HG03060 (cell line): ENCODE measurements at regions not wholly inside any gene's neighbourhood (a gene's known extent, or its start where the extent isn't known, plus 50 kb on each side); places are given as distances from the start of the nearest gene placed in this dataset.
"Not testable (repeated sequence)": the region's sequence is repeated elsewhere in the genome, so short reads cannot be mapped to it uniquely, and the experiment has no call there.

Experiments used
- ATAC-seq: cut with Tn5 transposase; IDR thresholded peaks from one replicate; pipeline ENCODE4 v1.9.1; 2021; ENCODE audit warnings: low read depth, moderate number of reproducible peaks; ENCODE audit not compliant: unreplicated experiment

DNA sequence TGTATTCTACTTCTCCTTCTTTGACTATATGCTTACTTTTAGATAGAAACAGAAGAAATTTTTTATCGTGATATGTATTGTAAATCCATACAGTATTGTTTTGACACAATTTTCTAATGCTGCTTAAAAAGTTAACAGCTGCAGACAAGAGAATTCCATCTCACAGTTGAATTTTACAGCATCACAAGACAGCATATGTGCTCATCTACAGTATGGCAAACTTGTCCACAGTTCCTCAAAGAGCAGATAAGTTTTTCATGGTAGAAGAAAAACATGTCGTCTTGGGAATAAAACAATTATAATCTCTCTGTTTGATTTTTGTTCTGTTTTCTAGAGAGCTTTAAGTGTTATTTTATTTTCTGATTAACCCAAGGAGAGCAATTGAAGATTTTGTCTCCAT, 438.5 kb upstream of the NUDT12 start:
- no peak for ATAC-seq

DNA sequence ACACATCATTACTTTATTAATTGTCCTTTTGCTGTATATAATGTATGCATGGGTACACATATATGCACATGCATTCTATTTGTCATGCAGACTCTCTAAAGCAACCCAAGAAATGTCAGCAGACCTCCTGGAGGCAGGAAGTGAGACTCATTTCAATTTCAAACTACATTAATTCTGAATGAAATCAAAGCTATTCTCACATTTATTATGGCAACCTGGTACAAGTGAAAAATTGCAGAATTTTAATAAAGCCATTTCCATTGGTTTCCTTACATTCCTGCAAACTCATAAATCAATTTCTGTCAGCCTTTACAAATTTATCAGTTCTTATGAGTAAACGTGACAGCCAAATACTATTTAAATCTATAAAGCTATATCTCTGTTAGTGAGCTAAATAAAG, 430.4 kb upstream of the NUDT12 start:
- ATAC-seq, result no peak

DNA sequence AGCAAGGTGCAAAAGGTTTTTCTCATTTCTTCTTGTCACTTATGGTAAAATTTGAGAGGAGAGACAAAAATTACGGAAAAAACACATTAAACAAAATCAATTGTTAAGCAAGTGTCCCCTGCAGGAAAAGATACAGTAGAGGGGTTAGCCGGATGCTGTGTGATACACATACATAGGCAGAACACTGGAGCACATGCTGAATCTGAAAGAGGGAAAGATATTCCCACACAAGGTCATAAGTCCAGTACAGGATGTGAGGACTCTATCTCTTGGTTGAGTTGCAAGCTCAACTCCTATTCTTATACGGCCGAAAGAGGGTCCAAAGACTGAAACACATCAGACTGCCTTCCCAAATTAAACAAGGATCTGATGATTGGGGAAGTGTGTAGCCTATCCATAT, 427.5 kb upstream of the NUDT12 start:
- ATAC-seq, result no peak

DNA sequence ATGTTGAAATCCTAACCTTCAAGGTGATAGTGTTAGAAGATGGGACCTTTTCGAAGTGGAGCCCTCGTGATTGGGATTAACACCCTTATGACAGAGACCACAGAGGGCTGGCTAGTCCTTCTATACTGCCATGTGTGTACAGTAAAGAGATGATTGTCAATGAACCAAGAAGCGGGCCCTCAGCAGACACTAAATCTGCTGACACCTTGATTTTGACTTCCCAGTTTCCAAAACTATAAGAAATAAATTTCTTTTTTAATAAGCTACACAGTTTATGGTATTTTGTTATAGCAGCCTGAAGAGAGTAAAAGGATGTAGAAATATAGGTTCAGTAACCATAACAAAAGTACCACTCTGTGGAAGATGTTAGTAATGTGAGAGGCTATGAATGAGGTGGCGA, 419.0 kb upstream of the NUDT12 start:
- no peak for ATAC-seq

DNA sequence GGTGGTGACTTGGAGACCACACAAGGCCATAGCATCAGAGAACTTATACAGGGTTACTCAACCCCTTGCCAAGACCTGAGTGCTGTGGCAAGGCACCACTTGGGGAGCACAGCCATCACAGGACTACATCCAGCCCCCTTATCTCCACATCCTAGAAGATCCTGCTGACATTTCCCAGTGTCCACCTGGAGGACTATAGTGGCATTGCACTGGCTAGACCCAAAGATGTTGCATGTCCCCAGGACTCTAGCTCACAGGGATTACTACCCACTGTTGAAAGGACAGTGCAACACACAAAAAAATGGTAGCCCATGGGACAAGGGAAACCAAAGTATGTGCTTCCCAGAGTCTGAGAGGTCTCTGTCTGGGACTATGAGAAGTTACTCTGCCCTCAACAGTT, 411.1 kb upstream of the NUDT12 start:
- ATAC-seq, result no peak

DNA sequence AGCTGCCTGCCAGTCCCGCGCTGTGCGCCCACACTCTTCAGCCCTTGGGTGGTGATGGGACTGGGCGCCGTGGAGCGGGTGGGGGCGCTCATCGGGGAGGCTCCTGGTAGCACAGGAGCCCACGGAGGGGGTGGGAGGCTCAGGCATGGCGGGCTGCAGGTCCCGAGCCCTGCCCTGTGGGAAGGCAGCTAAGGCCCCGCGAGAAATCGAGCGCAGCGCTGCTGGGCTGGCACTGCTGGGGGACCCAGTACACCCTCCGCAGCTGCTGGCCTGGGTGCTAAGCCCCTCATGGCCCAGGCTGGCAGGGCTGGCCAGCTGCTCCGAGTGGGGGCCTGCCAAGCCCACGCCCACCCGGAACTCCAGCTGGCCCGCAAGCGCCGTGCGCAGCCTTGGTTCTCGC, 403.7 kb upstream of the NUDT12 start:
- ATAC-seq, result not testable (repeated sequence)

DNA sequence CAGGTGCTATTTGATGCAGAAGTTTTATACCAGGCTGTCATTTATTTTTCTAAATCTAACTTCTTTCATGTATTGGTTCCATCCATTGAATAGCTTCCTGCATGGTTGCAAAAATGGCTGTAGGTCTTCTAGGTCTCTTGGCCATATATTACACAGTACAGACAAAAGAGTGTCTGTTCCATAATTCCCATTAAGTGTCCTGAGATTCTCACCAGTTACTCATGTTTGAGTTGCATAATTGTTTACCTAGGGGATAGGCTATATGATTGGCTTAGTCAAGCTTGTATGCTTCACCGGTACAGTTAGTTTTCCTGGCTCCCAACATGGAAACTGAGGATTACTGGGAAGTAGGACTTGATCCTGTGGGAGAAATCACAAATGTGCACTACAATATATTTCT, 399.4 kb upstream of the NUDT12 start:
- no peak for ATAC-seq

DNA sequence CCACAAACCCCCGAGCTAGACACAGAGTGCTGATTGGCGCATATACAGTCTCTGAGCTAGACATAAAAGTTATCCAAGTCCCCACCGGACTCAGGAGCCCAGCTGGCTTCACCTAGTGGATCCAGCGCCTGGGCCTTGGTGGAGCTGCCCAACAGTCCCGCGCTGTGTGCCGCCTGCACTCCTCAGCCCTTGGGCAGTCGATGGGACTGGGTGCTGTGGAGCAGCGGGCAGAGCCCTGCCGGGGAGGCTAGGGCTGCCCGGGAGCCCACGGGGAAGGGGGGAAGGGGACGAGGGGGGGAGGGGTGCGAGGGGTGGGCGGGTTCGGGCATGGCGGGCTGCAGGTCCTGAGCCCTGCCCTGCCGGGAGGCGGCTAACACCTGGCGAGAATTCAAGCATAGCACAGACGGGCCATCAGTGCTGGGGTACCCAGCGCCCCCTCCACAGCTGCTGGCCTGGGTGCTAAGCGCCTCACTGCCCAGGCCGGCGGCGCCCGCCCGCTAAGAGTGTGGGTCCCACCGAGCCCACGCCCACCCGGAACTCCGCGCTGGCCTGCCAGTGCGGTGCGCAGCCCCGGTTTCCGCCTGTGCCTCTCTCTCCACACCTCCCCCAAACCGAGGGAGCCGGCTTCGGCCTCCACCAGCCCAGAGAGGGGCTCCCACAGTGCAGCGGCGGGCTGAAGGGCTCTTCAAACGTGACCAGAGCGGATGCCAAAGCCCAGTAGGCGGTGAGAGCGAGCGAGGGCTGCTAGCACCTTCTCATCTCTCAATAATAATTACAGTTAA, 391.2 kb upstream of the NUDT12 start:
- no peak for ATAC-seq

DNA sequence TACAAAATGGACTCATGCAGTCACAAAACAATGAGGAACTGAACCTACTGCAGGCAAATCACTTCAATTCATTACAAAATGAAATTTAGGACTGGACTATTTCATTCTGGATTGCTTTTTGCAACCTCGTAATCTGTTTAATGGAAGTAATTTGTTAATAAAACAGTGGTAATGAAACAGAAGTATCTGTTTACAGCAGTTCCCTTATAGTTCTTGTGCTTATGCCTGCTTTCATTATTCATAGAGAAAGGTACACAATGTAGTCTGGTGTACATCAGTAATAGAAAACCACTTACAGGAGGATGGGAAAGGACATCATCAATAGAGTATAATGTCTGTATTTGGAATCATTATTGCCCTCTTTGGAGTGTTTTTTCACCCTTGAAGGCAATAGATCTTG, 389.2 kb upstream of the NUDT12 start:
- ATAC-seq, result no peak

DNA sequence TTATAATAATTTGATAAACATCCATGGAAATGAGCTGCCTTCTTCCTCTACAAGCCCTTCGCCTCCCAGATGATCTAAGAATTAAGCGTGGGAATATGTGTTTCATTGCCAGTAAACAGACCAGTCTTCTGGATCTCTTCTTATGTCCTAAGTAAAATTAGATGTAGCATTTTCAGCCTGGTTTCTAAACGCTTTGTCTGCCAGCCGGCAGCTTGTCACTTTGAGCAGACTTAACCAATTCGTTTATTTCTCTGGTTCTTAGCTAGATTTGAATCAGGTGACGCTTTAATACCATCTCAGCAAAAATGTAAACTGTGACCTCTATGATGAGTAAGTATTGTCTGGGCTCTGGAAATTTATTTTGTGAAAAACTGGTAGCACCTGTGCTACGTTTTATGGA, 380.6 kb upstream of the NUDT12 start:
- no peak for ATAC-seq

DNA sequence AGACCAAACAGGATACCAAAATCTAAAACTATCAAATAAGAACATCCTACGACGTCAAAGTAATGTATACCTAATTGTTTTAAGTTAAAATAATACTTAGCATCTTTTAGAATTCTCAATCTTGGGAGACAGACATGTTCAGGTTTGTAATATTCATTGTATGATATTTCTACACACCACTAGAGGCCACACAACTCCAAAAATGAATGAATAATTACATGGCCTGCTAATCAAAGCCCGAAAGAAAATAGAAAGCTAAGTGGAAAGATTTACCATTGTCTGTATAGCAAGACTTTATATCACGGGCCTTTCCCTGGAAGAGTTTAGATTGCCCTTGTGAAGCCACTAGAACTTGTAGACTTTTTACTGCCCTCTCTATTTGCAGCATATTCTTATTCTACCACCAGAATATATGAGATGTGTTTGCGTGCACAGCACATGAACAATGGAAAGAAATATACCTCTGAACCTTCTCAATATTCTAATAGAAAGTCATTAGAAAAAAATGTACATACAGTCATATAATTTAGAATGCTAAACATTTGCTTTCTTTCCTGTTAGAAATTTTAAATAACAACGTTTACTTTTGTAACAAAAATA, 380.1 kb upstream of the NUDT12 start:
- ATAC-seq, result no peak

DNA sequence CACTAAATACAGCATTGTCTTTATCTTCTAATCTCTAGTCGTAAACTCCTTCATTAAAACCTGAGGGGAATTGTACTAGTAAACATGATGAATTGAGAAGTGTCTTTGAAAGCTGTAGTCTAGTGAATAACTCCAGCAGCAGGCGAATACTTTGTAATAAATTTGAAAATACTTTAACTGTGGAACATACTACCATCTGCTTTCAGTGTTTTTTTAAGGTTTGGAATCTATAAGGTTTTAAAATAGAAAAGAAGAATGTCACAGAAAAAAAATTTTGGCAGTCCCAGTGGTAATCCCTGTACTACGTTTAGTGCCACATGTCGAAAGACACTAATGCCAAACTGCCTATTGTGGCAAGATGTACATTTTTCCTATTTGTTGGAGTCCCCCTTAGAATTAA, 379.0 kb upstream of the NUDT12 start:
- ATAC-seq, result no peak

DNA sequence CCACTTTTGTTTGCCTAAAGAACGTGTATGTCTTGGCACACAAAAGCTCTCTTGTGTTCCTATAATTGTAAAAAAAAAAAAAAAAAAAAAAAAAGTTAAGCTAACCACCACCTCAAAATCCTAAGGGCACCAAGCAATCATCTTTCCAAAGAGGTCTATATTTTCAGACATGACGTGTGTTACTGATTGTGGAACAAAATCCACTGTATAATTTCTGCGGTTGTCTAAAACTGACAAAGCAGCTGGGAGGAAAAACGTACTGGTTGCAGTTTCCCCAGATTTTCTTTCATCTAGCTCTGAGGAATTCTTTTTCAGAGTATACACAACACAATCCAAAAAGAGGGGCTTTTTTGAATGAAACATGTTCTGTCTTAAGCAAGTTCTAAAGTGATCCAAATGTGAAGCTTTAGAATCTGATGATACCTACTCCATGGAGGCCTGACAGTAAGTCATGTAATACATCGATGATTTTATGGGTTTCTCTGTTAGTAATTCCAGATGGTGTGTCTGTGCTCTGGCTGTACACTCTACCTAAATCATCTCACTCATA, 375.6 kb upstream of the NUDT12 start:
- ATAC-seq, result no peak

DNA sequence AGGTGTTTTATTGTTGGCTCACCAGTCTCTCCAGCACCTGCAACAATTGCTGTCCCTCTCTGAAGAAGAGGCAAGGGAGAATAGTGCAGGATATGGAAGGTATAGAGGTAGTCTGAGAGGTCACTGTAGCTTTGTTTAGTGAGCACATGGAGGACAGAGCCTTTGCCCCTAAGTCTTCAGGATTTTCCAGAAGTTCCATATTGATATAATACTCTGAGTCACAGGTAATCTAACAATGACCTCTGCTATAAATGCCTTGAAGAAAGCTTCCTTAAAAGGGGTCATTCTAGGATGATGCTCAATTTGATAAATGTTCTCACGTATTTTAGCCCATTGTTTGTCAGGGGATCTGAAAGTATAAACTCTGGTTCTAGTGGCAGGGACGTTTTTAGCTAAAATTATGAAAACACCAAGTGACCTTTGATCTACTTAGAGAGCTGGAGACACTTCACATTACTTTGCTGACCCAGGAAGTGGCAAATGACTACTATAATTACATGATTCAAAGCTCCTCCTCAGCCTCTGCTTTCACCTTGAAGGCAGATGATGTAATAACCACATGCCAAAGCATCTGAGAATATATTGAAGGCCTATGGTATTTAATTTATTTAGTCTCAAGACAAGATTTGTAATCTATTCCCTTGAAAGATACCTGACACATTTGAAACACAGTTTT, 366.9 kb upstream of the NUDT12 start:
- no peak for ATAC-seq

DNA sequence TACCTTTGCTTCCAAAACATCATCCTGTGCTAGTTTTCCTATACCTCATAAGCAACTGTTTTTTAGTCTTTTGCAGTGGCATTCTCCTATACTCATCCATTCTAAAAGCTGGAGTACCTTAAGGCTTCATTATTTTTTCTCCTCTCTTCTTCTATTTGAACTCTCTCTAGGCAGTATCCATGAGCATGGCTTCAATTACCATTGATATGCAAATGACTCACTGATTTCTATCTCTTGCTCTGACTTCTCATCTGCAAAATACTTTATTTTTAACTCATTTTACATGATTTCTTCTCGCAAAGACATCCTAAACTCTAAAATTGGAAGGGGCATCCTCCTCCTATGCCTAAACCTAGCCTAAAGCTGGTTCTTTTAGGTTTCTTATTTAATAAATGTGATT, 365.1 kb upstream of the NUDT12 start:
- ATAC-seq, result no peak

DNA sequence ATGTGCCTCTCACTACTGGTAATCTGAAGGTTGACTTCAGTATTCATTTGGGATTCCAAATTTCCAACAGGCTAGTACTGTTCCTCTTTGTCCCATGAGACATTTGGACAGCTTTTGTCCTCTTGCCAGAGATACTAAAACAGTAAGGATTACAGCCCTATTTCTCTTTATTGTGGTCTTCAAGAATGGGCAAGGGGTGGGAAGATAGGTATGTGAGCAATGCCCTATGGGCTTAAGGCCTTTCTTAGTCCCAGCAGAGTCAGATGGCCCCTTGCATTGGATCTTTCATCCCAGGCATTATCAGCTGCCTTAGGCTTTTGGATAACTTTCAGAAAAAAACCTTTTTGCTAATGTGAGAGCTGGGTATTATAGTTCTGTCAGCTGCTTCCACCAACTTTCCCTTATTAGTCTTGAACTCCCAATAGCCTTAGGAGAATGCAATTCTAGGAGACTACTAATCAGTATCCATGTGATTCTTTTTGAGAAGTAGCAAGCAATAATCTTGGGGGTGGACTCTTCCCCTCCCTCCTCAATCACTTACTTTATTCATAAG, 361.1 kb upstream of the NUDT12 start:
- ATAC-seq, result no peak

DNA sequence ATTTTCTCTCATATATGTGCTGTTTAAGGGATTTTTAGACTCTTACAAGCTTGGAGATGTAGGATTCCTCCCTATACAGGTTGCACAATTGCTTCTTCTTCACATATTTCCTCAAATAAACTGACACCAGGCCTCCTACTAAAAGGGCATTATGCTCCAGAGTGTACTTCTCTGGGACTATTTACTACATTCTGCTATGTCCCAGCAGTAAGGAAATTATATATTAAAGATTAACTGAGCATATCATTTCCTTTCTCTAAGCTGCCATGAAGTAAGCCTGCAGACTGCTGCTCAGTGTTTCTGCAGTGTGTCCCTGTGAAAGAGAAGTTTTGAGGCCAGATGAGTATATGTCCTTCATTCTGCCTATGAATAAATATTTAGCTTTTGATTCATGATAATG, 356.9 kb upstream of the NUDT12 start:
- no peak for ATAC-seq

DNA sequence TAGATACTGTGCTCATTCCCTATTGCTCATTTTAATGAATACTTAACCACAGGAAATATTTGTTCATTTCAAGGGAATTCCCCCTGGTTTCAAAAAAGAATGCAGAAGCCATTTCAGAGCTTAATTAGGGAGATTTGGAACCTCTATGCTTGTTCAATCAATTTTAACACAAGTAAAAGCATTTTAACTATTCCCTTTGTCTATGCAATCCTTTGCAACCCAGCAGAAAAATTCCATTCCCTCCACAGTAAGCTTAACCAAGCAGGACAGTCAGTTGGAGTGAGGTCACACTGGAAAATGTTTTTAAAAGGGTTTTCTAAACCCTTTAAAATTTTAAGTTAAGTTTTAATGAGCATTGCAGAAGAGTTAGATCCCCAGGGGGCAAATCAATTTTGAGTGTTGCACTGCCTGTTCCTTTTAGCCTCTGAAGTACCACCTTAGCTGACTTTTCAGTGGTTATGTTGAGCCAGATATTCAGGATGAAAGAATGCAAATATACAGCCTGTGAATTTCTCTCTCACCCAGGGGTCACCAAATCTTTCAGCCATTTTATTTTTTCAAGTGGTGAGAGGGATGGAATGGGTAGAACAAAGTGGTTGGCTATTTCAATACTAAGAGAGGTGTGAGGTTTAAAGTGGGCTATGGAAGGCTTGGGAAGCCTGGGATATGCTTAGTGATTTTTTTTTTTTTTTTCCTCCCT, 356.2 kb upstream of the NUDT12 start:
- no peak for ATAC-seq

DNA sequence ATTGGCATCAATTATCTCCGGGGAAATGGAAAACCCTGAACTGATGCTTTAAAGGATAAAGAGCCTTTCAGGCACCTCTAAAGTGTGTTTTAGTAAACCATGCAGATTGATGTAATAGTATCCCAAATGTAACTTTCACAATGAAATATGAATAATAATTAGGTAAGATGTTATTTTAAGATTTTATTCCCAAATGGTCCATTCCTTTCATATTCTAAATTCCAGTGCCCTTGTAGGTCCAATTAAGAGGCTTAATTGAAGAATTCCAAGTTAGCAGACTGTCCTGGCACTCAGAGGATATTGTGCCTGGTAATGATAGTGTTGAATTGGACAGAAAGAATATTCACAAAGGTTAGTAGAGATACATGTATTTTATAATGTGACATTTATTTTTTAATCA, 352.5 kb upstream of the NUDT12 start:
- no peak for ATAC-seq

DNA sequence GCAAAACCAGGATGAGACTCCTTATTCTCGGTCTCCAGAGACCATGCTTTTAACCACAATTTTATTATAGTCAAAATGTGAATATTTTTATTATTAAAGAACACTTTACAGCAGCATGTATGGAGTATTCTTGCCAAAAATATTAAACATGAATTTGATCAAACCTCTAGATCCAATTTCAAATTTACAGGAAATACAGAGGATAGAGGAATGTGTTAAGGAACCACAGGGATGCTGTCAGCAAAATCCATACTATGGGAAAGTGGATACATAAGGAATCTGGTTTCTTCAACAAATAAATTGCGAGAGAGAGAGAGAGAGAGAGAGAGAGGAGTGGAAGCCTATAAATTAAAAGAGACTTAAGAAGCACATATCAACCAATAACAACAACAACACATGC, 348.2 kb upstream of the NUDT12 start:
- ATAC-seq, result no peak

DNA sequence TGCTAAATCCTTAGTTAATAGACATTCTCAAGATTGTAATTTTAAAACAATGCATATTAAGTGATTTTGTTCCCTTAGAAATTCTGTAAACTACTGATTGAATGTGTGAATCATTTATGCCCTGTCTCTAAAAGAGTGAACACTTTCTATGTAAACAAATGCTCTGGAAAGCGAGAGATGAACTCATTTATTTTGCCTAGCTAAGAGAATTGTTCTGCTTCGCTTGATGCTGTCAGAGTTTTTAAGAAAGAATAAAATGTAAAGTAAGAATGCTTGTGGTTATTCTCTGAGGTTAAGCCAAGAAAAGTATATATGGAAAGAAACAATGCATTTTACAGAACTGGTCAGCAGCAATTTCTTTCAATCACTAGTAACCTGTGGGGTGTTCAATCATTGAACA, 347.4 kb upstream of the NUDT12 start:
- ATAC-seq, result no peak
